TTC549 (cell line): ENCODE measurements at regions not wholly inside any gene's neighbourhood (a gene's known extent, or its start where the extent isn't known, plus 50 kb on each side); places are given as distances from the start of the nearest gene placed in this dataset.

Experiments
- FAIRE-seq: peaks from 2 replicates; lab custom pipeline; 2012; peaks lifted over from hg19 to GRCh38; lab: Jason Lieb, UNC

GRCh38 chr1:204736836-204737235 lies 51.3 kb upstream of the LRRN2 start:
- no peak for FAIRE-seq

GRCh38 chr1:204738506-204738905 lies 53.0 kb upstream of the LRRN2 start:
- no peak for FAIRE-seq

DNA sequence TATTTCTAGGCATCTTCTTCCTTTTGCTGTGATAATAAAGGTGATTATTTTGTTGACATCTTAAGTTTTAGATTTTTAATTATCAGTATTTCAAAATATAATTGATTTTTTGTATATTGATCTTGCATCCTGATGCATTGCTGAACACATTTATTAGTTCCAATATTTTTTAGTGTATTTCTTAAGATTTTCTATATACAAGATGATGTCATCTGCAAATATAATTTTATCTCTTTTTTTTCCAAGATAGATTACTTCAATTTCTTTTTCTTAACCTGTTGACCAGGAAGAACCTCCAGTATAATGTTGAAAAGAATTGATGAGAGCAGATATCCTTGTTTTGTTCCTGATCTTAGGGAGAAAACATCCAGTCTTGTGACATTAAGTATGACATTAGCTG lies 54.8 kb upstream of the LRRN2 start:
- FAIRE-seq = peak; percentile 89

GRCh38 chr1:204741440-204741839 lies 55.9 kb upstream of the LRRN2 start:
- no peak for FAIRE-seq

GRCh38 chr1:204742676-204743251 lies 57.2 kb upstream of the LRRN2 start:
- no peak for FAIRE-seq

DNA sequence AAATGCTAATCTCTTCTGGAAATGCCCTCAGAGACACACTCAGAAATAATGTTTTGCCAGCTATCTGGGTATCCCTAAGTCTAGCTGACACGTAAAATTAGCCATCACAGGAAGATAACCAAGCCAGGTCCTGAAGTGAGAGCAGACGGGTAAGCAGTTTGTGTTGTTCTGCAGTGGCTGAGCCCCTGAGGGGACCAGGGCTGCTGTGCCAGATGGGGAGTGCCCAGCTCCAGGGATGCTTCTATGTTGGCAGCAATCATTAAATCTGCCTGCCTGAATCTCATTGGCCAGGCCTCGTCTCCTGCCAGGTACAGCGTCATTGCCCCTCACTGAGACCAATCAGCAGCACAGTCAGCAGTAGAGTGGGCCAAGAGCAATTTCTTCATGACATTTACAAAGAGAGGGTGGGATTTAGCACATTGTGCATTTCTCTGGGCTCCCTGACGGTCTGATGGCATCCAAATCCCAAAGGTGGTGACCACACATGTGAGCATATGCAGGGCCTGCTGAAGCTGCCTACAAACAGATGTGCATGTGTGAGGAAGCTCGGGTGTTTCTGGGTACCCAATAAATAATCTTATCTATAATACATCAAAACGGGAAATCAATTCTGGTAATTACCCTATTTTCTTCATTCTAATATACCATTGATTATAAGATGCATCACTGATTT lies 58.7 kb upstream of the LRRN2 start:
- no peak for FAIRE-seq

DNA sequence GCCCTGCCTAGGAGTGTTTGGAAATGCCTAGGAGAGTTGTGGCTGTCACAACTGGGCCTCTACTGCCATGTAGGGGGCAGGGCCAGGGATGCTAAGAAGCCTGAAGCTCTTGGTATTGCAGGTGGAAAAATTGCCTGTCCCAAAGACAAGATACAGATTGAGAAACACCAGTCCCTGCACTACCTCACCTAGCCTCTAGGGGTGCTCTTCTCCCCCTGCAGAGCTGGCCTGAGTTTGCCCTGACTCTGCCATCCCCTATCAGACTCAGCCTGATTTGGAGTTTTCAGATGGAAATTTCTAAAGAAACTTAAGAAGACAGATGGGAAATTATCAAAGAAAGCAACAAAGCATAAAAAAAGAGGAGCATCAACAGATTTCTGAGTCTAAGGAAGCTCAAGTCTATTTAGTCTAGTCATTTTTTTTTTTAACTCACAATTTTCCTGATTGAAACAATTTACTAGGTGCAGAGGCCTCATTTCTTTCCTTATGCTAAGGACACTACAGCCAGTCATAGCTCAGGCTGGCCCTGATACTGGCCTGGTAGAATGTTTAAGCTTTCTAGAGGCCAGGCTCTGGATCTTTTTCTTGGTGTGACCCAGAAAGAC lies 61.4 kb upstream of the LRRN2 start:
- FAIRE-seq = peak; percentile 89

DNA sequence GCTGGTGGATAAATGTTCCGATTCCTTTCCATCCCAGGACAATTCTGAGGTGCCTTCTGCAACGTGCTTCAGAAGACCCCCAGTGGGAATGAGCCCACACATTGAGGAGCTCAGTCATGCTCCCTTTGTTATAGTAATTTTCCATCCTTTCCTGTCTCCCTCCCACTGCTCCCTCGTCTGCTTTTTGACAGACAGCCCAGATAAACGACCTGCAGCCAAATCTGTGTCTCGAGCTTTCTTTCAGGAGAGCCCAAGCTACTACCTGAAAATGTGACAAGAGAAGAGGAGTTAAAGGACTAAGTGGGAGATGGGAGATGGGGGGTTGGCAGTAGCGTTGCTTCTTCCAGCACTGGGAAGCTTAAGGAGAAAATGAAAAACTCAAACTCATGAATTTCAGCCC lies 65.9 kb upstream of the LRRN2 start:
- no peak for FAIRE-seq

- FAIRE-seq = no peak
Measured at GRCh38 chr1:204751883-204752687, 66.5 kb upstream of the LRRN2 start.

GRCh38 chr1:204752688-204753040 lies 67.1 kb upstream of the LRRN2 start:
- no peak for FAIRE-seq

GRCh38 chr1:204754821-204755220 lies 69.3 kb upstream of the LRRN2 start:
- no peak for FAIRE-seq

- FAIRE-seq = no peak
Measured at GRCh38 chr1:204756349-204756748, 70.8 kb upstream of the LRRN2 start.

DNA sequence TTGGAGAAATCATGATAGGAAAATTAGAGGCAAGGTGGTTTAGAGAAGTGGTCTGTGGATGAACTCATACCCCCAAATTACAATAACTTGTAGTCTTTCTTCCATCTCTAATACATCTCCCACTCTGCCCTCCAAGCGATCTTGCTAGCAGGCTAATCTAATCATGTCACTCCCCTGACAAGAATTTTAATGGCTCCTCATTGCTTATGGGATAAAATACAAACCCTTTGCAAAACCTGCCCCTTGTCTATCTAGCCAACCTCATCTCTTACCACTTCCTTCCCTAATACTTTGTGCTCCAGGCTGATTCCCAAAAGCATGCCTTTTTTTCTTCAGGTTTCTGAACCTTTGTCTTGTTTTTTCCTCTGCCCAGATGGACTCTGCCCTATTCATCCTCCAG lies 71.3 kb upstream of the LRRN2 start:
- no peak for FAIRE-seq

- no peak for FAIRE-seq
Measured at GRCh38 chr1:204758601-204759000, 73.1 kb upstream of the LRRN2 start.

DNA sequence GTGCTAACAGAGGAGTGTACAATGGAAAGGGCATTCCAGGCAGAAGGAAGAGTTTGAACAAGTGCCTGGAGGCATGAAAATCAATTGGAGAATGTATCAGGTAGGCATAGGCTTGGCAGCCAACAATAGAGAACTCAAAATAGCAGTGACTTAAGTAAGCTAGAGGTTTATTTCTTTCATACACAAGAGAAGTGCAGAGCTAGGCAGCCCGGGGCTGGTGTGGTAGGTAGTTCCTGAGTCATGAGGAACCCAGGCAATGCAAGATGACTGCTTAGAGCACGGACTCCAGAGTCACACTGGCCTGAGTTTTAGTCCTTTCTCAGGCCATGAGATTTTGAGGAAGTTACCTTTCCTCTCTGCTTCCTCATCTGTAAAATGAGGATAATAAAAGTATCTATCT lies 74.8 kb upstream of the LRRN2 start:
- no peak for FAIRE-seq

DNA sequence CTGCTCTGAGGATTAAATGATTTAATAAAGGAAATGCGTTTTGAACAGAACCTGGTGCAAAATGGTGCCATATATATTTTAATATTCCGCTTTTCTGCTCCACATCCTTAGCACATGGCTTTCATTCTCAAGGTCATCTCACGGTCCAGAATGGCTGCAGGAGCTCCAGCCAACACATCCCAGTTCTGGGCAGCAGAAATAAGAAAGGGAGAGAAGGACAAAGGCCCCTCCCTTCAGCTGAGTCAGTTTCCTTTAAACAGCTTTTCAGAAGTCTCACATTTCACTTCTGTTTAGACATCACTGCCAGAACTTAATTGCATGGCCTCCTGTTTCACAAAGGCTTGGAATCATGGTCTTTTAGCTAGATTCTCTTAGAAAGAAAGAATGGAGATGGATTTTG lies 75.2 kb upstream of the LRRN2 start:
- FAIRE-seq = no peak

- FAIRE-seq = no peak
Measured at GRCh38 chr1:204763773-204764427, 78.4 kb upstream of the LRRN2 start.

DNA sequence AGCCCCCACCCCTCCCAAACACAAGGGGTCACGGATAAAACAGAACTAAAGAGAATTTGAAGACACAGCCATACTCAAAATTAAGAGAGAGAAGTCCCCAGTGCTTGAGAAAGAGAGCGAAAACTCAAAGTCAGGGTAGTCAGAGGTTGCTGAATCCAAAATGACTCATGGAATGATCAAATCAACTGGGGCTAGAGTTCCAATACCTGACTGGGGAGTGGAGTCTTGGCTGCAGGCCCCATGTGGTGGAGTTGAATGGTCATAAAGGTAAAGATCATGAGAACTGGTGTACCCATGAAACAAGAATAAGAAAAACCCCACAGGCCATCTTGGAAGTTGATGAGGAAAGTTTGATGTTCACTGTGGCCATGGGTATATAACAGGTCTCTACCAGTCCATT lies 84.5 kb upstream of the LRRN2 start:
- FAIRE-seq = no peak

DNA sequence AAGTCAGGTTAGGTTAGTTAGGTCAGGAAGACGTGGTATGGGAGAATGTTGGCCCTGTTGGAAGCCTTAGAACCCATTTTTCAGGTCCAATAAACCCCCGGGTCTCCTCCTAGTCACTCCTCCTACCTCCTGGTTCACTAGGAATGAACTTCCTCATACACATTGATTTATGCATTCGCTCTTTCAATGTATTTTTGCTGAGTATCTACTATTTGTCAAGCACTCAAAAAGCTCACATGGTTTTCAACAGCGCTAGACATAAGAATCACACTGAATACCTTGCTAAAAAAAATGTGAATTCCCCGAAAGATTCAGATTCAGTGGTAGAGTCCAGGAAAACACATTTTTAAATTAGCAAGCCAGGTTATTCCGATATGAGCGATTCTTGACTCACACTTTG lies 85.8 kb upstream of the LRRN2 start:
- FAIRE-seq = no peak

- no peak for FAIRE-seq
Measured at GRCh38 chr1:204773246-204773645, 87.7 kb upstream of the LRRN2 start.

- FAIRE-seq = no peak
Measured at GRCh38 chr1:204775546-204775945, 90.0 kb upstream of the LRRN2 start.

DNA sequence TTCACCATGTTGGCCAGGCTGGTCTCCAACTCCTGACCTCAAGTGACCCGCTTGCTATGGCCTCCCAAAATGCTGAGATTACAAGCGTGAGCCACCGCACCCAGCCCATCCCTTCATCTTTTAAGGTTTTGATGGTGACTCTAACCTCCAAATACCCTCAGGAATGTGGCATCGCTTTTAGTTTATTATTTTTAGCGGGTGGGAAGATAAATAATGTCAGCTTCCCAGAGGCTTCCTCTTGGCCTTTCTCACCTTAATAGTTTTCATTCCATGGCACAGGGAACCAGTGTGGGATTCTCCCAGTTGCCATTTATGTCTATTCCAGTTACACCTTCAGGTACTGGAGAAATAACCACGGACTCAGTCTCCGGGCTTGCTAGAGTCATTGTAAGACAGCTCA lies 92.1 kb upstream of the LRRN2 start:
- FAIRE-seq = no peak

- FAIRE-seq = no peak
Measured at GRCh38 chr1:204780630-204781029, 90.0 kb upstream of the NFASC start.
